Thoracic aorta (tissue), 2 donors: ENCODE measurements at regions not wholly inside any gene's neighbourhood (a gene's known extent, or its start where the extent isn't known, plus 50 kb on each side); places are given as distances from the start of the nearest gene placed in this dataset.

Experiments used
- ATAC-seq: fragments of 150-250 bp; one replicate; pipeline ENCODE4 v1.8.0; 2017; ENCODE audit warnings: low read depth; ENCODE audit not compliant: insufficient number of reproducible peaks, low FRiP score
- DNase-seq: peaks from one replicate; pipeline ENCODE4 v3.0.0-alpha.2; 2020; ENCODE audit warnings: low spot score
- H3K27ac ChIP-seq, 2 donors: fragments of 200-600 bp; sonication (generic); 1 replicate in 1 of 2; 2 replicates in 1 of 2; pipeline ENCODE4 v1.5.1; 2016; ENCODE audit warnings: mild to moderate bottlenecking in 2 of 2, moderate library complexity in 2 of 2
- H3K27me3 ChIP-seq: fragments of 200-600 bp; sonication (generic); replicated peaks from 2 replicates; pipeline ENCODE4 v1.6.0; 2016; ENCODE audit warnings: mild to moderate bottlenecking; ENCODE audit not compliant: insufficient read depth
- H3K36me3 ChIP-seq: fragments of 200-600 bp; sonication (generic); one replicate; pipeline ENCODE4 v1.5.1; 2016
- H3K4me1 ChIP-seq, 2 donors: fragments of 200-600 bp; sonication (generic); 1 replicate in 1 of 2; 2 replicates in 1 of 2; pipeline versions ENCODE4 v1.5.1 to v1.6.0; 2016; ENCODE audit warnings: low read depth in 2 of 2, mild to moderate bottlenecking in 1 of 2; ENCODE audit not compliant: control insufficient read depth in 1 of 2
- H3K4me3 ChIP-seq: fragments of 200-600 bp; sonication (generic); 2 replicates; pipeline ENCODE4 v1.5.1; 2016; ENCODE audit warnings: mild to moderate bottlenecking
- H3K9me3 ChIP-seq: fragments of 200-600 bp; sonication (generic); 2 replicates; pipeline ENCODE4 v1.5.1; 2016
- TF ChIP-seq, protein P1 (sequence below): fragments of 200-600 bp; sonication (generic); IDR thresholded peaks from one replicate; pipeline ENCODE4 v1.5.1; 2019; ENCODE audit warnings: antibody characterized with exemption

- Histone ChIP-seq H3K27me3 (no peaks in the 10 kb centered on the region), H3K27ac (no peak overlapping the region), H3K4me3 (no peak overlapping the region), H3K36me3 (no peaks in the 10 kb centered on the region), H3K4me1 (no peaks in the 10 kb centered on the region), H3K9me3 (no peaks in the 10 kb centered on the region)
- ATAC-seq (no peak), DNase-seq (no peak)
- TF ChIP-seq, protein P1, sequence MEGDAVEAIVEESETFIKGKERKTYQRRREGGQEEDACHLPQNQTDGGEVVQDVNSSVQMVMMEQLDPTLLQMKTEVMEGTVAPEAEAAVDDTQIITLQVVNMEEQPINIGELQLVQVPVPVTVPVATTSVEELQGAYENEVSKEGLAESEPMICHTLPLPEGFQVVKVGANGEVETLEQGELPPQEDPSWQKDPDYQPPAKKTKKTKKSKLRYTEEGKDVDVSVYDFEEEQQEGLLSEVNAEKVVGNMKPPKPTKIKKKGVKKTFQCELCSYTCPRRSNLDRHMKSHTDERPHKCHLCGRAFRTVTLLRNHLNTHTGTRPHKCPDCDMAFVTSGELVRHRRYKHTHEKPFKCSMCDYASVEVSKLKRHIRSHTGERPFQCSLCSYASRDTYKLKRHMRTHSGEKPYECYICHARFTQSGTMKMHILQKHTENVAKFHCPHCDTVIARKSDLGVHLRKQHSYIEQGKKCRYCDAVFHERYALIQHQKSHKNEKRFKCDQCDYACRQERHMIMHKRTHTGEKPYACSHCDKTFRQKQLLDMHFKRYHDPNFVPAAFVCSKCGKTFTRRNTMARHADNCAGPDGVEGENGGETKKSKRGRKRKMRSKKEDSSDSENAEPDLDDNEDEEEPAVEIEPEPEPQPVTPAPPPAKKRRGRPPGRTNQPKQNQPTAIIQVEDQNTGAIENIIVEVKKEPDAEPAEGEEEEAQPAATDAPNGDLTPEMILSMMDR: no peak
Observed at GRCh38 chr16:65455761-65456160, 333.9 kb upstream of the CDH11 start.

GRCh38 chr16:65453646-65454045 lies 331.8 kb upstream of the CDH11 start:
- Histone ChIP-seq H3K27ac (no peak overlapping the region), H3K27me3 (no peaks in the 10 kb centered on the region), H3K4me1 (no peaks in the 10 kb centered on the region), H3K9me3 (no peaks in the 10 kb centered on the region), H3K4me3 (no peak overlapping the region), H3K36me3 (no peaks in the 10 kb centered on the region)
- ATAC-seq: no peak
- TF ChIP-seq, protein P1: no peak
- DNase-seq: no peak

DNA sequence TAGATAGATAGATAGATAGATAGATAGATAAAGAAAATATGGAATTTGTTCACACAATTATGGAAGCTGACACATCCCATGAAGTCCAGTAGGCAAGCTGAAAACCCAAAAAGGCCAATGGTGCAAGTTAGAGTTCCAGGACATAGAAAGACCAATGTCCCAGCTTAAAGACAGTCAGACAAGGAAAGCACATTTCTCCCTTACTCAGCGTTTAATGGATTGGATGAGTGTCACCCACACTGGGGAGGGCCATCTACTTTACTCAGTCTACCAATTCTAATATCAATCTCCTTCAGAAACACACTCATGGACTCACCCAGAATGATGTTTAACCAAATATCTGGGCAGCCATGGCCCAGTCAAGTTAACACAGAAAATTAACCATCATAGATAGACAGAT lies 327.7 kb upstream of the CDH11 start:
- no peaks in the 10 kb centered on the region for H3K9me3 ChIP-seq
- no peaks in the 10 kb centered on the region for H3K4me1 ChIP-seq
- no peak overlapping the region for H3K4me3 ChIP-seq
- DNase-seq (no peak), ATAC-seq (no peak)
- TF ChIP-seq, protein P1: no peak
- H3K27ac ChIP-seq: no peak overlapping the region
- H3K27me3 ChIP-seq: no peaks in the 10 kb centered on the region
- no peaks in the 10 kb centered on the region for H3K36me3 ChIP-seq

DNA sequence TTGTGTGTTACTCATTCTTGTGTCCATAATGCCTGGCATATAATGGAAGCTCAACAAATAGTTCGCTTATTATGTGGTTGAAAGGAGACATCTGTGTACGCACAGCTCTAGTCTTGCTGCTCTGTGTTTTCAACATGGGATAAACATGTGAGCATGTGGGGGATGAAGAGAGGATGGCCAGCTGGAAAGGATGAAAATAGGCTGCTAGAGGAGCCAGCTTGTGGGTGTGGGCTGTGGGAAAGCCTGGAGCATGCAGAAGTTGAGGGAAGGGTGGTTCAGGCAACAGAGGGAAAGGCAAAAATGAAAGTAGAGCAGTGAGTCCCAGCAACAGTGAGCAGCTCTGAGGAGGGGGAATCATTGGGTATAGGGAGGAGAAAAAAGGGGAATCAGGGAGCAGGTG lies 324.6 kb upstream of the CDH11 start:
- TF ChIP-seq, protein P1: no peak
- Histone ChIP-seq H3K9me3 (no peaks in the 10 kb centered on the region), H3K27ac (no peak overlapping the region), H3K27me3 (no peaks in the 10 kb centered on the region), H3K4me3 (no peak overlapping the region), H3K36me3 (no peaks in the 10 kb centered on the region), H3K4me1 (no peaks in the 10 kb centered on the region)
- ATAC-seq: no peak
- no peak for DNase-seq

DNA sequence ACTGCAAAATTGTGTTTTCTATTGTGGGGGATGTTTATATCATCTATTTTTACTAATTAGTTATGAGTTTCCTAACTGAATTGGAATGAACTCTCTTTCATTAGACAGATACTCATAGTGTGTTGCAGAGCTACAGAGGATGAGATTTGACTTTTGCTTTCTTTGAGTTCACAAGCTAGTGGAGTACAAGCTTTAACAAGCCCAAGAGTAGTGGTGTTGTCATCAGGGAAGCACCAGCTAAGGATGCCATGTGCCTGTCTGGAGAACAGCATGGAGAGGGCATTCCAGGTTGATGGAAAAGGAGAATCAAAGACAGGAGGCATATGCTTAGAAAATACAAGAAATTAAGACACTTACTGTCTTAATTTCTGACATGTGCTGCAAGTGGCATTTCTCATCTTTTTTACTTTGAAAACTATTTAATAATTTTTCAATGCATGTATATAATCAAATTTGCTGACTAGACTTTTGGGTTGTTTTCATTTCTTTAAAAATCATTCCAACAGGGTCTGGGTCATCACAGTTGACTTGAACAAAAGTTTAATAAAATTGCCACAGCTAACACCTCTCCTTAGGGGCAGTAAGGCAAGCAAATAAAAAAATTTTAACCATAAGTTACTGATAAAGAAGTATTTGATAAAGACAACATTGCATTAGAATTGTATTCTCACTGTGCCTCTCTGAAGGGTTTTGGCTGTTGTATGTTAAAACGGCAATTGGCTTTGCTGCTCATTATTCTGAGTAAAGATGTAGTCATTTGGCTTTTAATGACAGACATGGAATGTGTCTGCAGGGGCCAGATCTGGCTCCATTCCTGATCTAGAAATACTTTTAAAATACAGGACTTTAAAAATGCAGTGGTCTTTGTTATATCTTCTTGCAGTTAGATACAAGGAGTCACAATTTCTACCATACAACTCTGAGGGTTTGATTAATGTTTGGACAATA lies 323.7 kb upstream of the CDH11 start:
- TF ChIP-seq, protein P1: no peak

More for the DNA sequence above, 323.7 kb upstream of the CDH11 start:
- Histone ChIP-seq H3K9me3 (no peaks in the 10 kb centered on the region), H3K36me3 (no peaks in the 10 kb centered on the region), H3K27ac (no peak overlapping the region), H3K4me3 (no peak overlapping the region), H3K27me3 (no peaks in the 10 kb centered on the region), H3K4me1 (no peaks in the 10 kb centered on the region)
- no peak for DNase-seq
- no peak for ATAC-seq
